ENCODE measurements at regions not wholly inside any gene's neighbourhood (a gene's known extent, or its start where the extent isn't known, plus 50 kb on each side); places are given as distances from the start of the nearest gene placed in this dataset.

DNA sequence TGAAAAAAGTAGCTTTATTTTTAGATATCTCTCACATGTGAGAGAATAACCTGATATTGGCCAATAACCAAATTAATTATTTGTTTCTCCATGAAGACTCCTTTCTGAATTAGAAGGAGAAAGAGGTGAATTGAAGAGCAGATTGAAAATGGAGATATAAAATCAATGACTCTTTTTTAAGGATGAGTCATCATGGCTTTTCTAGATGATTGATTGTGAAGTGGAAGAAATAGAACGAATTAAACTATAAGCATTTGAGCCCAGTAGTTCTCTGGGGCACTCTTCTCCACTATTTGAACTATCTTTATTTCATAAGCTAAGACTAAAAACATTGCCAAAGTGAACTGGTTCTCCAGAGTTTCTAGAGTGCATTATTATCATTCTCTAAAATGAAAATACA is 137.2 kb upstream of the EDNRA start:
- Histone ChIP-seq H3K4me3 (no peak overlapping the region), H3K27ac (no peak overlapping the region), H3K4me1 (replicated peaks) (no peaks in the 10 kb centered on the region), H3K36me3 (no peaks in the 10 kb centered on the region), H3K9me3 (no peaks in the 10 kb centered on the region), H3K27me3 (replicated peaks; ENCODE audit: insufficient read depth) (no peaks in the 10 kb centered on the region)
- DNase-seq (ENCODE audit: low spot score) = no peak
- TF ChIP-seq, protein P1, sequence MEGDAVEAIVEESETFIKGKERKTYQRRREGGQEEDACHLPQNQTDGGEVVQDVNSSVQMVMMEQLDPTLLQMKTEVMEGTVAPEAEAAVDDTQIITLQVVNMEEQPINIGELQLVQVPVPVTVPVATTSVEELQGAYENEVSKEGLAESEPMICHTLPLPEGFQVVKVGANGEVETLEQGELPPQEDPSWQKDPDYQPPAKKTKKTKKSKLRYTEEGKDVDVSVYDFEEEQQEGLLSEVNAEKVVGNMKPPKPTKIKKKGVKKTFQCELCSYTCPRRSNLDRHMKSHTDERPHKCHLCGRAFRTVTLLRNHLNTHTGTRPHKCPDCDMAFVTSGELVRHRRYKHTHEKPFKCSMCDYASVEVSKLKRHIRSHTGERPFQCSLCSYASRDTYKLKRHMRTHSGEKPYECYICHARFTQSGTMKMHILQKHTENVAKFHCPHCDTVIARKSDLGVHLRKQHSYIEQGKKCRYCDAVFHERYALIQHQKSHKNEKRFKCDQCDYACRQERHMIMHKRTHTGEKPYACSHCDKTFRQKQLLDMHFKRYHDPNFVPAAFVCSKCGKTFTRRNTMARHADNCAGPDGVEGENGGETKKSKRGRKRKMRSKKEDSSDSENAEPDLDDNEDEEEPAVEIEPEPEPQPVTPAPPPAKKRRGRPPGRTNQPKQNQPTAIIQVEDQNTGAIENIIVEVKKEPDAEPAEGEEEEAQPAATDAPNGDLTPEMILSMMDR (IDR thresholded peaks at IDR 0.05) = no peak
- no peak for TF ChIP-seq POLR2AphosphoS5 (IDR thresholded peaks at IDR 0.05)
- intact Hi-C loops (cut with DNase I) = no loop called here
- WGBS = 77% methylated on average over 1 of the region's 1 CpG

DNA sequence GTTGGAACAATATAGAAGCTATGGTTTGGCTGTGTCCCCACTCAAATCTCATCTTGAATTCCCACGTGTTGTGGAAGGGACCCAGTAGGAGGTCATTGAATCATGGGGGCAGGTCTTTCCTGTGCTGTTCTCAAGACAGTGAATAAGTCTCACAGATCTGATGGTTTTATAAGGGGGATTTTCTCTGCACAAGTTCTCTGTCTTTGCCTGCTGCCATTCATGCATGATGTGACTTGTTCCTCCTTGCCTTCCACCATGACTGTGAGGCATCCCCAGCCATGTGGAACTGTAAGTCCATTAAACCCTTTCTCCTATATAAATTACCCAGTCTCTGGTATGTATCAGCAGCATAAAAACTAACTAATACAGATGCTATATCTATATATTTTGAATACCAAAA is 135.2 kb upstream of the EDNRA start:
- 50% methylated on average over 1 of the region's 1 CpG for WGBS

DNA sequence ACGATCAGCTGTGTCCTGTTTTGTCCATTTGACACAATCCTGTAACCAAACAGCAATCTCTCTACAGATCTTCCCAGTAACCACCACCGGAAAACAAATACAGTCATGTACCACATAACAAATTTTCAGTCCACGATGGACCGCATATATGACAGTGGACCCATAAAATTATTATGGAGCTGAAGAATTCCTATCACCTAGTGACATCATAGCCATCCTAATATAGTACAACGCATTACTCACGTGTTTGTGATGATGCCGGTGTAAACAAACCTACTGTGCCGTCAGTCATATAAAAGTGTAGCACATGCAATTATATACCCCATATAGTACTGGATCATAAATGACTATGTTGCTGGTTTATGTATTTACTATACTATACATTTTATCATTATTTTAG is 133.7 kb upstream of the EDNRA start:
- Histone ChIP-seq H3K9me3 (no peaks in the 10 kb centered on the region), H3K4me1 (replicated peaks) (no peaks in the 10 kb centered on the region), H3K36me3 (no peaks in the 10 kb centered on the region), H3K27ac (no peak overlapping the region), H3K27me3 (replicated peaks; ENCODE audit: insufficient read depth) (no peaks in the 10 kb centered on the region), H3K4me3 (no peak overlapping the region)
- DNase-seq (ENCODE audit: low spot score) = no peak
- intact Hi-C loops (cut with DNase I) = no loop called here
- no peak for TF ChIP-seq POLR2A (IDR thresholded peaks at IDR 0.05)
- no peak for TF ChIP-seq POLR2AphosphoS5 (IDR thresholded peaks at IDR 0.05)
- TF ChIP-seq, protein P1 (IDR thresholded peaks at IDR 0.05) = no peak
- 85% methylated on average over 8 of the region's 8 CpGs for WGBS

More for the DNA sequence above, 135.2 kb upstream of the EDNRA start:
- no peak for DNase-seq (ENCODE audit: low spot score)
- H3K27me3 ChIP-seq (replicated peaks; ENCODE audit: insufficient read depth) = no peaks in the 10 kb centered on the region
- no peaks in the 10 kb centered on the region for H3K9me3 ChIP-seq
- intact Hi-C loops (cut with DNase I) = no loop called here
- no peaks in the 10 kb centered on the region for H3K4me1 ChIP-seq (replicated peaks)
- no peak overlapping the region for H3K4me3 ChIP-seq
- H3K27ac ChIP-seq = no peak overlapping the region
- no peaks in the 10 kb centered on the region for H3K36me3 ChIP-seq
- TF ChIP-seq, protein P1 (IDR thresholded peaks at IDR 0.05) = no peak
- TF ChIP-seq POLR2A (IDR thresholded peaks at IDR 0.05) = no peak
- no peak for TF ChIP-seq POLR2AphosphoS5 (IDR thresholded peaks at IDR 0.05)

DNA sequence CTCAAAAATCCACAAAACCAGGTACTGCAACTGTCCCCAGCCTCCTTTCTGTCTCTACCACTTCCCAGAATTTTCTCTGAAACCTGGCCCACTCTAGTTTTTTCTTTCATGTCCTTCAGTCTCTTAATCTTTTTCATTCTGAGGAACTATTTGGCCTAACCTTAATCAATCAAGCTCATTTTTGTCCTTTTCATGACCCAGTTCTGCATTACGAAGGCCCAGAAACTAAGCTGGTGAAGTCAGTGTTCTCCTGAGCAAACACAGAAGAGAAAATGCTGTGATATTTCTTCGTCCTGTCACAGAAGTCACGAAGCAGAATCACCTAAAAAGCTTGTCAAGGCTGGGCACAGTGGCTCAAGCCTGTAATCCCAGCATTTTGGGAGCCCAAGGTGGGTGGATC is 131.7 kb upstream of the EDNRA start:
- Histone ChIP-seq H3K27me3 (replicated peaks; ENCODE audit: insufficient read depth) (no peaks in the 10 kb centered on the region), H3K4me3 (no peak overlapping the region), H3K27ac (no peak overlapping the region), H3K36me3 (no peaks in the 10 kb centered on the region), H3K9me3 (no peaks in the 10 kb centered on the region), H3K4me1 (replicated peaks) (no peaks in the 10 kb centered on the region)
- no peak for TF ChIP-seq POLR2A (IDR thresholded peaks at IDR 0.05)
- TF ChIP-seq POLR2AphosphoS5 (IDR thresholded peaks at IDR 0.05) = no peak
- TF ChIP-seq, protein P1 (IDR thresholded peaks at IDR 0.05) = no peak
- no peak for DNase-seq (ENCODE audit: low spot score)
- 67% methylated on average over 3 of the region's 3 CpGs for WGBS
- intact Hi-C loops (cut with DNase I) = no loop called here

DNA sequence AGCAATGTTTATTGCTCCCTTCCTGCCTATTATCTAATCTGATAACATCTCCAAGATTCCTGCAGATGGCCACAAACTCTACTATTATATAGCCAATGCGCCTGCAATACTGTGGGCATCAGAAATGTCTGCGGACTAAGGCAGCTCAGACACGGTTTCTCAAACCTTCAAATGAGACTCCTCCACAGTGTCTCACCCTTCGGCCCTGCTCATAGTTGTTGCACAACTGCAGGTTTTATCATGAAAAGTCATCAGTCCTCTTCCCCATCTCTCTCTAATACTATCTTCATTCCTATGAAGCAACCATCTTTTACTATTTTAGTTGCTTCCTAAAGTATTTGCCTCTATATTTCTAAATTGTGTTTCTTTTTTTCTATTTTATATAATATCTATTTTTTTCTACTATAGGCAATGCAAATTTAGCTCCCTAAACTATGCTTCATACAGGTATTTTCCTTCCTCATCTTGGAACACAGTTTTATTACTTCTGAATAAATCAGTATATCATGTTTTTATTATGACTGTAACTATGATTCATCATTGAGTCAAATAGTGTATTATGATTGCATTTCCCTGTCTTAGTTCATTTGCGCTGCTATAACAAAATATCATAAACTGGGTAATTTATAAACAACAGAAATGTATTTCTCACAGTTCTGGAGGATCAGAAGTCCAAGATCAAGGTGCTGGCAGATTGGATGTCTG is 129.7 kb upstream of the EDNRA start:
- H3K36me3 ChIP-seq = no peaks in the 10 kb centered on the region
- no peaks in the 10 kb centered on the region for H3K27me3 ChIP-seq (replicated peaks; ENCODE audit: insufficient read depth)
- no peak overlapping the region for H3K4me3 ChIP-seq
- no peak overlapping the region for H3K27ac ChIP-seq
- TF ChIP-seq, protein P1 (IDR thresholded peaks at IDR 0.05) = no peak
- no peak for TF ChIP-seq POLR2A (IDR thresholded peaks at IDR 0.05)
- TF ChIP-seq POLR2AphosphoS5 (IDR thresholded peaks at IDR 0.05) = no peak
- H3K9me3 ChIP-seq = no peaks in the 10 kb centered on the region
- no peaks in the 10 kb centered on the region for H3K4me1 ChIP-seq (replicated peaks)
- no peak for DNase-seq (ENCODE audit: low spot score)
- intact Hi-C loops (cut with DNase I) = no loop called here
- 94% methylated on average over 5 of the region's 5 CpGs for WGBS

Data from prostate gland (tissue), 2 donors.